HG03025 (cell line): ENCODE measurements at regions not wholly inside any gene's neighbourhood (a gene's known extent, or its start where the extent isn't known, plus 50 kb on each side); places are given as distances from the start of the nearest gene placed in this dataset.
"Not testable (repeated sequence)": the region's sequence is repeated elsewhere in the genome, so short reads cannot be mapped to it uniquely, and the experiment has no call there.

ENCODE experiments used
- ATAC-seq: cut with Tn5 transposase; IDR thresholded peaks from one replicate; pipeline ENCODE4 v1.9.1; 2021; ENCODE audit warnings: mild to moderate bottlenecking, moderate library complexity; ENCODE audit not compliant: unreplicated experiment, low FRiP score

GRCh38 chr1:83306811-83307210 lies 692.1 kb downstream of the TTLL7 start:
- ATAC-seq, result not testable (repeated sequence)

- not testable (repeated sequence) for ATAC-seq
Measured at GRCh38 chr1:83295594-83295993, 703.3 kb downstream of the TTLL7 start.

- not testable (repeated sequence) for ATAC-seq
Measured at GRCh38 chr1:83287391-83287790, 711.5 kb downstream of the TTLL7 start.

- not testable (repeated sequence) for ATAC-seq
Measured at GRCh38 chr1:83274656-83275055, 724.3 kb downstream of the TTLL7 start.

- not testable (repeated sequence) for ATAC-seq
Measured at GRCh38 chr1:83272484-83272883, 726.4 kb downstream of the TTLL7 start.

GRCh38 chr1:83271834-83272233 lies 727.1 kb downstream of the TTLL7 start:
- not testable (repeated sequence) for ATAC-seq

- not testable (repeated sequence) for ATAC-seq
Measured at GRCh38 chr1:83270801-83271200, 728.1 kb downstream of the TTLL7 start.

GRCh38 chr1:83263808-83264207 lies 735.1 kb downstream of the TTLL7 start:
- ATAC-seq, result not testable (repeated sequence)

- not testable (repeated sequence) for ATAC-seq
Measured at GRCh38 chr1:83251687-83252086, 747.2 kb downstream of the TTLL7 start.

GRCh38 chr1:83246780-83247179 lies 752.2 kb downstream of the TTLL7 start:
- not testable (repeated sequence) for ATAC-seq

GRCh38 chr1:83244832-83245231 lies 754.1 kb downstream of the TTLL7 start:
- not testable (repeated sequence) for ATAC-seq

GRCh38 chr1:83239568-83239967 lies 759.4 kb downstream of the TTLL7 start:
- ATAC-seq, result not testable (repeated sequence)

GRCh38 chr1:83238654-83239053 lies 760.3 kb downstream of the TTLL7 start:
- not testable (repeated sequence) for ATAC-seq

GRCh38 chr1:83219788-83220187 lies 779.1 kb downstream of the TTLL7 start:
- not testable (repeated sequence) for ATAC-seq

- ATAC-seq, result not testable (repeated sequence)
Measured at GRCh38 chr1:83218036-83218716, 780.8 kb downstream of the TTLL7 start.

GRCh38 chr1:83214317-83214716 lies 784.6 kb downstream of the TTLL7 start:
- ATAC-seq, result not testable (repeated sequence)

GRCh38 chr1:83213648-83214047 lies 785.3 kb downstream of the TTLL7 start:
- ATAC-seq, result not testable (repeated sequence)

GRCh38 chr1:83212033-83212432 lies 786.9 kb downstream of the TTLL7 start:
- not testable (repeated sequence) for ATAC-seq

- not testable (repeated sequence) for ATAC-seq
Measured at GRCh38 chr1:83208540-83208939, 790.4 kb downstream of the TTLL7 start.

- ATAC-seq, result not testable (repeated sequence)
Measured at GRCh38 chr1:83194610-83195009, 804.3 kb downstream of the TTLL7 start.

- not testable (repeated sequence) for ATAC-seq
Measured at GRCh38 chr1:83182033-83182728, 816.8 kb downstream of the TTLL7 start.

- not testable (repeated sequence) for ATAC-seq
Measured at GRCh38 chr1:83180621-83181020, 818.3 kb downstream of the TTLL7 start.
